SK-N-SH (cell line): ENCODE measurements at regions not wholly inside any gene's neighbourhood (a gene's known extent, or its start where the extent isn't known, plus 50 kb on each side); places are given as distances from the start of the nearest gene placed in this dataset.

Experiments used
- CTCF ChIA-PET: fragments of 300-600, 350-600 bp; formaldehyde crosslinking; extraction: SDS; loops from one replicate; lab custom pipeline; 2021; lab: Yijun Ruan, JAX
- POLR2A ChIA-PET: fragments of 350-600 bp; sonication (Branson Sonifier 250); formaldehyde crosslinking; extraction: SDS; loops from one replicate; lab custom pipeline; 2020; ENCODE audit warnings: antibody characterized with exemption, inconsistent platforms; lab: Yijun Ruan, JAX
- DNase-seq: peaks from one replicate; pipeline ENCODE4 v3.0.0; 2012
- H2AFZ ChIP-seq: fragments of 200-600 bp; sonication (generic); 2 replicates; pipeline ENCODE4 v1.8.1; 2016; ENCODE audit warnings: antibody characterized with exemption, mild to moderate bottlenecking, low read depth
- H3F3A ChIP-seq: fragments of 200-600 bp; sonication (generic); replicated peaks from 2 replicates; pipeline ENCODE3; 2016; ENCODE audit warnings: antibody characterized with exemption, mild to moderate bottlenecking; ENCODE audit not compliant: insufficient read depth
- H3K27ac ChIP-seq, 2 experiments: fragments of 200-500 bp in 1 of 2; fragments of 200-600 bp in 1 of 2; sonication (Bioruptor generic) in 1 of 2; sonication (generic), shearing (Covaris generic) in 1 of 2; 2 replicates each; pipeline versions ENCODE4 v1.5.1 to v1.6.1; 2014 to 2016; ENCODE audit warnings: low read depth in 2 of 2, inconsistent platforms in 1 of 2, low read length in 1 of 2, mild to moderate bottlenecking in 1 of 2, mixed read lengths in 1 of 2
- H3K27me3 ChIP-seq: fragments of 200-600 bp; sonication (generic), shearing (Covaris generic); 2 replicates; pipeline ENCODE4 v1.6.1; 2016; ENCODE audit warnings: mixed run types; ENCODE audit not compliant: insufficient read depth
- H3K36me3 ChIP-seq, 2 experiments: fragments of 200-500 bp in 1 of 2; fragments of 200-600 bp in 1 of 2; sonication (Bioruptor generic) in 1 of 2; sonication (generic) in 1 of 2; replicated peaks in 1 of 2; 2 replicates each; pipeline versions ENCODE3 to v1.5.1; 2014 to 2016; ENCODE audit warnings: low read length in 1 of 2, mild to moderate bottlenecking in 1 of 2; ENCODE audit not compliant: insufficient read depth in 2 of 2, control insufficient read depth in 1 of 2
- H3K4me1 ChIP-seq, 2 experiments: fragments of 200-500 bp in 1 of 2; fragments of 200-600 bp in 1 of 2; sonication (Bioruptor generic) in 1 of 2; sonication (generic), shearing (Covaris generic) in 1 of 2; 2 replicates each; pipeline versions ENCODE4 v1.5.1 to v1.6.1; 2014 to 2016; ENCODE audit warnings: low read depth in 1 of 2, low read length in 1 of 2, mixed run types in 1 of 2; ENCODE audit not compliant: insufficient read depth in 2 of 2, control insufficient read depth in 1 of 2
- H3K4me2 ChIP-seq: fragments of 200-600 bp; sonication (generic), shearing (Covaris generic); 2 replicates; pipeline ENCODE4 v1.6.1; 2017; ENCODE audit warnings: mixed run types
- H3K4me3 ChIP-seq, 2 experiments: fragments of 200-500 bp in 1 of 2; fragments of 200-600 bp in 1 of 2; sonication (Bioruptor generic) in 1 of 2; sonication (generic), shearing (Covaris generic) in 1 of 2; 2 replicates each; pipeline versions ENCODE4 v1.5.1 to v1.8.1; 2014 to 2016; ENCODE audit warnings: low read depth in 2 of 2, inconsistent platforms in 1 of 2, low read length in 1 of 2, mild to moderate bottlenecking in 1 of 2, mixed read lengths in 1 of 2, moderate library complexity in 1 of 2
- H3K79me2 ChIP-seq: fragments of 200-600 bp; sonication (generic); 2 replicates; pipeline ENCODE4 v1.8.1; 2017; ENCODE audit warnings: mild to moderate bottlenecking; ENCODE audit not compliant: insufficient read depth
- H3K9ac ChIP-seq: fragments of 200-600 bp; sonication (generic); 2 replicates; pipeline ENCODE4 v1.6.1; 2017; ENCODE audit warnings: mixed run types
- H3K9me2 ChIP-seq: fragments of 200-600 bp; sonication (generic); 2 replicates; pipeline ENCODE4 v1.6.1; 2017; ENCODE audit warnings: mixed run types
- H3K9me3 ChIP-seq: fragments of 200-600 bp; sonication (generic); 2 replicates; pipeline ENCODE4 v1.6.1; 2017; ENCODE audit warnings: mixed run types, mild to moderate bottlenecking, moderate library complexity
- H4K20me1 ChIP-seq: fragments of 200-600 bp; sonication (generic); 2 replicates; pipeline ENCODE4 v1.6.1; 2017; ENCODE audit warnings: mild to moderate bottlenecking, mixed run types; ENCODE audit not compliant: insufficient read depth
- CHD2 ChIP-seq: fragments of 150-350 bp; IDR thresholded peaks from 2 replicates; pipeline ENCODE4 v1.6.1; 2018; ENCODE audit warnings: low read length; ENCODE audit not compliant: partially characterized antibody
- ELF1 ChIP-seq: IDR thresholded peaks from 2 replicates; pipeline ENCODE4 v1.4.0; 2012
- EP300 ChIP-seq, 2 experiments: IDR thresholded peaks; 2 replicates each; pipeline versions ENCODE4 v1.4.0 to v1.6.1; 2012; ENCODE audit warnings: borderline replicate concordance in 1 of 2, low read depth in 1 of 2, low read length in 1 of 2
- EZH2phosphoT487 ChIP-seq: fragments of 200-600 bp; sonication (generic); IDR thresholded peaks from 2 replicates; pipeline ENCODE4 v1.6.1; 2017; ENCODE audit warnings: low read depth, mixed run types, mild to moderate bottlenecking, antibody characterized with exemption, moderate library complexity, borderline replicate concordance
- FOSL2 ChIP-seq: IDR thresholded peaks from 2 replicates; pipeline ENCODE4 v1.4.0; 2012; ENCODE audit warnings: low read depth, mild to moderate bottlenecking, moderate library complexity, borderline replicate concordance
- GABPA ChIP-seq: IDR thresholded peaks from 2 replicates; pipeline ENCODE4 v1.4.0; 2012; ENCODE audit warnings: low read depth, mild to moderate bottlenecking
- GATA2 ChIP-seq: sonication (generic); formaldehyde crosslinking; IDR thresholded peaks from 2 replicates; pipeline ENCODE4 v1.5.0; 2020; ENCODE audit warnings: mild to moderate bottlenecking, missing genetic modification reagents
- JUND ChIP-seq: IDR thresholded peaks from 2 replicates; pipeline ENCODE4 v1.4.0; 2012
- MEF2A ChIP-seq: IDR thresholded peaks from 2 replicates; pipeline ENCODE4 v1.4.0; 2012; ENCODE audit warnings: low read depth, borderline replicate concordance
- NRF1 ChIP-seq: IDR thresholded peaks from 2 replicates; pipeline ENCODE4 v1.6.1; 2012; ENCODE audit warnings: low read depth, mild to moderate bottlenecking, low read length
- RAD21 ChIP-seq: IDR thresholded peaks from 2 replicates; pipeline ENCODE4 v1.6.1; 2012; ENCODE audit warnings: mild to moderate bottlenecking, low read length
- RCOR1 ChIP-seq: fragments of 150-350 bp; IDR thresholded peaks from 2 replicates; pipeline ENCODE4 v1.6.1; 2017; ENCODE audit warnings: antibody characterized with exemption, low read length
- RFX5 ChIP-seq: IDR thresholded peaks from 2 replicates; pipeline ENCODE4 v1.6.1; 2012; ENCODE audit warnings: mild to moderate bottlenecking, improper control_type of control experiment, low read length
- RXRA ChIP-seq: IDR thresholded peaks from 2 replicates; pipeline ENCODE4 v1.4.0; 2012; ENCODE audit warnings: low read depth, mild to moderate bottlenecking, borderline replicate concordance
- SMC3 ChIP-seq: IDR thresholded peaks from 2 replicates; pipeline ENCODE4 v1.6.1; 2012; ENCODE audit warnings: low read depth, low read length, improper control_type of control experiment
- TAF1 ChIP-seq: IDR thresholded peaks from 2 replicates; pipeline ENCODE4 v1.6.1; 2012; ENCODE audit warnings: low read depth, mild to moderate bottlenecking, low read length, moderate library complexity, borderline replicate concordance
- TCF12 ChIP-seq: IDR thresholded peaks from 2 replicates; pipeline ENCODE4 v1.4.0; 2012
- YY1 ChIP-seq: IDR thresholded peaks from 2 replicates; pipeline ENCODE4 v1.4.0; 2012; ENCODE audit warnings: low read depth, mild to moderate bottlenecking
- WGBS: methylation state at CpG from one replicate; pipeline ENCODE4 v1.1.6; 2017; ENCODE audit warnings: low lambda C conversion rate; 5-methylcytosine and 5-hydroxymethylcytosine counted together
- TF ChIP-seq, protein P1 (sequence below): fragments of 200-600 bp; sonication (generic); IDR thresholded peaks from 2 replicates; pipeline ENCODE4 v1.6.1; 2017; ENCODE audit warnings: antibody characterized with exemption, mild to moderate bottlenecking, moderate library complexity
- TF ChIP-seq, protein P2 (sequence below): fragments of 150-350 bp; IDR thresholded peaks from 2 replicates; pipeline ENCODE4 v1.6.1; 2016; ENCODE audit warnings: mild to moderate bottlenecking, low read depth, low read length
- TF ChIP-seq, protein P3 (sequence below): IDR thresholded peaks from 2 replicates; pipeline ENCODE4 v1.4.0; 2012; ENCODE audit warnings: low read depth, borderline replicate concordance
- TF ChIP-seq, protein P4 (sequence below): IDR thresholded peaks from 2 replicates; pipeline ENCODE4 v1.4.0; 2012; ENCODE audit warnings: low read depth

DNA sequence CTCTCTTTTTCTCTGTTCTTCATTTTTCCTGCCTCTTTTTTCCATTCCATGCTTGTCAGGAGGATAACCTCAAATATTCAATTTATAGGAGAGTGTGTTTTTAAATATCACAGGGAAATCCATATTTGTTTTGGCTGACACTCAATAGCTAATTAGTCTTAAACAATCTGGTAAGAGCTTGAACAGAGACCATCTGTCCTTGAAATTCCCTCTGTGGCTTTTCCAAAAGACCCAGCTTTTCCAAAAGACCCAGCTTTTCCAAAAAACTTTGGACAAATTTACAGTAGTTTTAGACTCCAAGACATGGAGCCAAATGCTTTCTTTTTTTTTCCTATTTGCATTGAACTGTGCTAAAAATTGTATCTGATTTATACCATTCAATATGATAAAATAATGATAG, 127.4 kb upstream of the FAM83B start (continued):
- TF ChIP-seq CHD2 (no peak), NRF1 (no peak), MEF2A (no peak), RAD21 (no peak), GABPA (no peak), YY1 (no peak)
- TF ChIP-seq, protein P1, sequence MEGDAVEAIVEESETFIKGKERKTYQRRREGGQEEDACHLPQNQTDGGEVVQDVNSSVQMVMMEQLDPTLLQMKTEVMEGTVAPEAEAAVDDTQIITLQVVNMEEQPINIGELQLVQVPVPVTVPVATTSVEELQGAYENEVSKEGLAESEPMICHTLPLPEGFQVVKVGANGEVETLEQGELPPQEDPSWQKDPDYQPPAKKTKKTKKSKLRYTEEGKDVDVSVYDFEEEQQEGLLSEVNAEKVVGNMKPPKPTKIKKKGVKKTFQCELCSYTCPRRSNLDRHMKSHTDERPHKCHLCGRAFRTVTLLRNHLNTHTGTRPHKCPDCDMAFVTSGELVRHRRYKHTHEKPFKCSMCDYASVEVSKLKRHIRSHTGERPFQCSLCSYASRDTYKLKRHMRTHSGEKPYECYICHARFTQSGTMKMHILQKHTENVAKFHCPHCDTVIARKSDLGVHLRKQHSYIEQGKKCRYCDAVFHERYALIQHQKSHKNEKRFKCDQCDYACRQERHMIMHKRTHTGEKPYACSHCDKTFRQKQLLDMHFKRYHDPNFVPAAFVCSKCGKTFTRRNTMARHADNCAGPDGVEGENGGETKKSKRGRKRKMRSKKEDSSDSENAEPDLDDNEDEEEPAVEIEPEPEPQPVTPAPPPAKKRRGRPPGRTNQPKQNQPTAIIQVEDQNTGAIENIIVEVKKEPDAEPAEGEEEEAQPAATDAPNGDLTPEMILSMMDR: no peak

DNA sequence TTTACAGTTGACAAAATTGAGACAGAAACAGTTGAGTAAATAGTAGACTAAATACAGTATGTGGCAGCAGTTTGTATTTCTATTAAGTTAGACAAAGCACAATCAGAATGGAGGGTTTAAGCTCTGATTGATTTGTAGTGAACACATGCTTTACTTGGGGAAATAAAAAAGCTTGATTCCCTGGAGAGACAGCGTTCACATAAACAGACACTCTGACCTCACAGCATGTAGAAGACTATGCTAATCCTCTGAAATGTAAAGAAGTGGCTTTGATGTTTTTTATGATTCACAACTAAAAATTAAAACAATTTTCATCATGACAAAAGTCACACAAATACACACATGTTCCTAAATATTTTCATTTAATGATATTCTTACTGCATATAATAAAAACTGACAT, 126.9 kb upstream of the FAM83B start:
- no peak overlapping the region for H3K9ac ChIP-seq
- no peaks in the 10 kb centered on the region for H3K9me2 ChIP-seq
- no peaks in the 10 kb centered on the region for H4K20me1 ChIP-seq
- no peaks in the 10 kb centered on the region for H3F3A ChIP-seq
- 0% methylated on average over 1 of the region's 1 CpG for WGBS
- ChIA-PET CTCF (interaction anchor here (1.4 to 2.9 kb wide), 4 partner anchors 11 to 350 kb away, joined by 6 to 24 read pairs (median 12); no protein-coding TSS in a partner anchor), POLR2A (no interaction called here)
- H3K36me3 ChIP-seq: no peaks in the 10 kb centered on the region
- H3K79me2 ChIP-seq: no peaks in the 10 kb centered on the region
- H3K4me1 ChIP-seq: no peaks in the 10 kb centered on the region; a peak in 1 of 4 replicates
- H3K4me3 ChIP-seq: no peak overlapping the region
- H2AFZ ChIP-seq: no peak overlapping the region
- no peak overlapping the region for H3K27ac ChIP-seq
- H3K9me3 ChIP-seq: no peaks in the 10 kb centered on the region
- no peak for DNase-seq
- H3K27me3 ChIP-seq: no peaks in the 10 kb centered on the region; the same call in 1 of the 2 replicates
- H3K4me2 ChIP-seq: no peak overlapping the region
- TF ChIP-seq ELF1 (no peak), EZH2phosphoT487 (no peak), TAF1 (no peak)

DNA sequence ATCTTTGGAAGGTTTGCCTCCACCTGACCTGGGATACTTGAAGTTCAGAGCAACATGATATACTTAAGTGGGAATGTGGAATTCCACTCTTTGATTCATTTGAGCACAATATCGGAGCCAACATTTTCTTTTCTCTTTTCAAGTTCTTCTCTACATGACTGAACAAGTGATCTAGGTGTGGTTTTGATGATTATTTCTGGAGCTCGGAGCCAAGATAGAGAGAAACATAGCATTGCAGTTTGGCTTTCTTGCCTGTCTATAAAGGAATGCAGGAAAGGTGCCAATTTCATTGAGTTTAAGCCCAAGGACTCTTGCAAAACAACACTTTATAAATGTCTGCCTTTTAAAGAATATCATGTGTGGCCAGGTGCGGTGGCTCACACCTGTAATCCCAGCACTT, 124.2 kb upstream of the FAM83B start:
- TF ChIP-seq, protein P1: no peak
- TF ChIP-seq, protein P2, sequence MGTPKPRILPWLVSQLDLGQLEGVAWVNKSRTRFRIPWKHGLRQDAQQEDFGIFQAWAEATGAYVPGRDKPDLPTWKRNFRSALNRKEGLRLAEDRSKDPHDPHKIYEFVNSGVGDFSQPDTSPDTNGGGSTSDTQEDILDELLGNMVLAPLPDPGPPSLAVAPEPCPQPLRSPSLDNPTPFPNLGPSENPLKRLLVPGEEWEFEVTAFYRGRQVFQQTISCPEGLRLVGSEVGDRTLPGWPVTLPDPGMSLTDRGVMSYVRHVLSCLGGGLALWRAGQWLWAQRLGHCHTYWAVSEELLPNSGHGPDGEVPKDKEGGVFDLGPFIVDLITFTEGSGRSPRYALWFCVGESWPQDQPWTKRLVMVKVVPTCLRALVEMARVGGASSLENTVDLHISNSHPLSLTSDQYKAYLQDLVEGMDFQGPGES: no peak
- no peak for TF ChIP-seq RCOR1
- no peak for TF ChIP-seq TCF12
- TF ChIP-seq, protein P3, sequence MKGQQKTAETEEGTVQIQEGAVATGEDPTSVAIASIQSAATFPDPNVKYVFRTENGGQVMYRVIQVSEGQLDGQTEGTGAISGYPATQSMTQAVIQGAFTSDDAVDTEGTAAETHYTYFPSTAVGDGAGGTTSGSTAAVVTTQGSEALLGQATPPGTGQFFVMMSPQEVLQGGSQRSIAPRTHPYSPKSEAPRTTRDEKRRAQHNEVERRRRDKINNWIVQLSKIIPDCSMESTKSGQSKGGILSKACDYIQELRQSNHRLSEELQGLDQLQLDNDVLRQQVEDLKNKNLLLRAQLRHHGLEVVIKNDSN: no peak
- no peak for TF ChIP-seq GATA2
- no peak for TF ChIP-seq SMC3
- no peak for TF ChIP-seq EP300 (IDR thresholded peaks at IDR 0.05; ENCODE audit: borderline replicate concordance in 1 of 2, low read depth in 1 of 2, low read length in 1 of 2)
- TF ChIP-seq JUND: no peak
- TF ChIP-seq, protein P4, sequence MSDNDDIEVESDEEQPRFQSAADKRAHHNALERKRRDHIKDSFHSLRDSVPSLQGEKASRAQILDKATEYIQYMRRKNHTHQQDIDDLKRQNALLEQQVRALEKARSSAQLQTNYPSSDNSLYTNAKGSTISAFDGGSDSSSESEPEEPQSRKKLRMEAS: no peak
- TF ChIP-seq MEF2A: no peak
- no peak for TF ChIP-seq FOSL2
- TF ChIP-seq NRF1: no peak
- no peak for TF ChIP-seq RFX5
- TF ChIP-seq RXRA: no peak
- Histone ChIP-seq H3K9me2 (no peaks in the 10 kb centered on the region), H3K9me3 (no peaks in the 10 kb centered on the region), H3K9ac (no peak overlapping the region), H3K36me3 (no peaks in the 10 kb centered on the region), H3K79me2 (no peaks in the 10 kb centered on the region), H3K27me3 (no peaks in the 10 kb centered on the region; the same call in 1 of the 2 replicates), H3K4me2 (no peak overlapping the region), H3K4me3 (no peak overlapping the region), H4K20me1 (no peaks in the 10 kb centered on the region), H3F3A (no peaks in the 10 kb centered on the region), H3K27ac (no peak overlapping the region), H3K4me1 (no peaks in the 10 kb centered on the region; a peak in 1 of 4 replicates), H2AFZ (no peak overlapping the region)
- ChIA-PET CTCF (no interaction called here), POLR2A (no interaction called here)
- DNase-seq: no peak
- 0% methylated on average over 3 of the region's 3 CpGs for WGBS
